Left ventricle myocardium inferior (tissue), 1 donor: ENCODE measurements at regions not wholly inside any gene's neighbourhood (a gene's known extent, or its start where the extent isn't known, plus 50 kb on each side); places are given as distances from the start of the nearest gene placed in this dataset.
"Not testable (repeated sequence)": the region's sequence is repeated elsewhere in the genome, so short reads cannot be mapped to it uniquely, and the experiment has no call there.

Experiments
- DNase-seq: peaks from one replicate; pipeline ENCODE4 v3.0.0-alpha.2; 2020
- H3K27ac ChIP-seq: fragments of 200-600 bp; replicated peaks from 2 replicates; pipeline ENCODE4 v1.8.0; 2021
- H3K27me3 ChIP-seq: fragments of 200-600 bp; 2 replicates; pipeline ENCODE4 v1.8.0; 2021; ENCODE audit warnings: low read depth
- H3K36me3 ChIP-seq: fragments of 200-600 bp; 2 replicates; pipeline ENCODE4 v1.8.0; 2021
- H3K4me1 ChIP-seq: fragments of 200-600 bp; 2 replicates; pipeline ENCODE4 v1.8.0; 2021
- H3K4me3 ChIP-seq: fragments of 200-600 bp; 2 replicates; pipeline ENCODE4 v1.8.0; 2021; ENCODE audit warnings: mild to moderate bottlenecking, moderate library complexity
- H3K9me3 ChIP-seq: fragments of 200-600 bp; replicated peaks from 2 replicates; pipeline ENCODE4 v1.8.0; 2021
- intact Hi-C: fragments of 100-400 bp; cut with micrococcal nuclease; formaldehyde crosslinking; loops from one replicate; pipeline ENCODE4 v1.11.0; 2022
- TF ChIP-seq, protein P1 (sequence below): fragments of 200-600 bp; IDR thresholded peaks from 2 replicates; pipeline ENCODE4 v1.8.0; 2021; ENCODE audit warnings: antibody characterized with exemption, mild to moderate bottlenecking, borderline replicate concordance
- donor health status: DM: no; HTN: yes; CAD: no; lungs with severe emphysema.

DNA sequence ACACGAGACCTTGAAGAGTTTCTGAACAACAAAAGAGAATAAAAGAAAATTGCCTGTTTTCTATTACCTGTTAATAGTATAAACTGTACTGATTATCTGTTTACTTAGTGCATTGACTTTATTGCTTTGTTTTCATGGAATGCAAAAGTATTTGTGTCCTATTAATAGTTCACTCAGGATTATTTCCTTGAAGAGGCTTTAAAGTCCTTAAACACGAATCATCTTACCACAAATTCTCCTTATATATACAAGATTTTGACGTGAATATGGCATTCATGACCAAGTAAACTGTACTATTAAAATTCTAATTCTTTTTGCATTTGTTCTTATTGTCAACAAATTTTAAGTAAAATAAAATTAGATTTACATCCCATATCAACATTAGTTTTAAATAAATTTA lies 513.0 kb downstream of the NTRK3 start:
- H3K27me3 ChIP-seq, result peaks cover 4% of the 10 kb centered on the region
- H3K4me3 ChIP-seq, result no peak overlapping the region
- H3K27ac ChIP-seq, result no peak overlapping the region
- intact Hi-C loops, result no loop called here
- TF ChIP-seq, protein P1, sequence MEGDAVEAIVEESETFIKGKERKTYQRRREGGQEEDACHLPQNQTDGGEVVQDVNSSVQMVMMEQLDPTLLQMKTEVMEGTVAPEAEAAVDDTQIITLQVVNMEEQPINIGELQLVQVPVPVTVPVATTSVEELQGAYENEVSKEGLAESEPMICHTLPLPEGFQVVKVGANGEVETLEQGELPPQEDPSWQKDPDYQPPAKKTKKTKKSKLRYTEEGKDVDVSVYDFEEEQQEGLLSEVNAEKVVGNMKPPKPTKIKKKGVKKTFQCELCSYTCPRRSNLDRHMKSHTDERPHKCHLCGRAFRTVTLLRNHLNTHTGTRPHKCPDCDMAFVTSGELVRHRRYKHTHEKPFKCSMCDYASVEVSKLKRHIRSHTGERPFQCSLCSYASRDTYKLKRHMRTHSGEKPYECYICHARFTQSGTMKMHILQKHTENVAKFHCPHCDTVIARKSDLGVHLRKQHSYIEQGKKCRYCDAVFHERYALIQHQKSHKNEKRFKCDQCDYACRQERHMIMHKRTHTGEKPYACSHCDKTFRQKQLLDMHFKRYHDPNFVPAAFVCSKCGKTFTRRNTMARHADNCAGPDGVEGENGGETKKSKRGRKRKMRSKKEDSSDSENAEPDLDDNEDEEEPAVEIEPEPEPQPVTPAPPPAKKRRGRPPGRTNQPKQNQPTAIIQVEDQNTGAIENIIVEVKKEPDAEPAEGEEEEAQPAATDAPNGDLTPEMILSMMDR, result no peak
- H3K9me3 ChIP-seq, result no peaks in the 10 kb centered on the region
- no peaks in the 10 kb centered on the region for H3K4me1 ChIP-seq
- DNase-seq, result no peak
- no peaks in the 10 kb centered on the region for H3K36me3 ChIP-seq

DNA sequence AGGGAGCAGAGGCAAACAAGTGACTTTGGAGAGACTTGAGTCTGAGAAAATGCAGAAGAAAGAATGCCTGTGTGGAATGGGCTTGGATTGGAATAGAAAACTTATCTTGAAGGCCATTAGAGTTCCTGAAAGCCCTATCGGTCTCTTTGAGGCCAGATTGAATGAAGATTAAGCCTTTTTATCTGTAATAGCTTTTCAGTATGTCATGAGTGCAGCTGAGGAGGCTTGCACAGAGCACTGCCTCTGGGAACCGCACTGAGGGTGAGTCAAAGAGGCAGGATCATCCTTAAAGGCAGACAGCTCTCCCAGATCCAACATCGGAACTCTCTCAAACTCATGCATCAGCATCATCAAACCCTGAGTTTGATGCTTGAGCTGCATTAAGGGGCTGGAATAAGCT lies 515.2 kb downstream of the NTRK3 start:
- intact Hi-C loops, result no loop called here
- Histone ChIP-seq H3K27ac (no peak overlapping the region), H3K4me1 (no peaks in the 10 kb centered on the region), H3K27me3 (peaks cover 4% of the 10 kb centered on the region), H3K36me3 (no peaks in the 10 kb centered on the region), H3K9me3 (no peaks in the 10 kb centered on the region), H3K4me3 (no peak overlapping the region)
- DNase-seq, result no peak
- TF ChIP-seq, protein P1, result no peak

DNA sequence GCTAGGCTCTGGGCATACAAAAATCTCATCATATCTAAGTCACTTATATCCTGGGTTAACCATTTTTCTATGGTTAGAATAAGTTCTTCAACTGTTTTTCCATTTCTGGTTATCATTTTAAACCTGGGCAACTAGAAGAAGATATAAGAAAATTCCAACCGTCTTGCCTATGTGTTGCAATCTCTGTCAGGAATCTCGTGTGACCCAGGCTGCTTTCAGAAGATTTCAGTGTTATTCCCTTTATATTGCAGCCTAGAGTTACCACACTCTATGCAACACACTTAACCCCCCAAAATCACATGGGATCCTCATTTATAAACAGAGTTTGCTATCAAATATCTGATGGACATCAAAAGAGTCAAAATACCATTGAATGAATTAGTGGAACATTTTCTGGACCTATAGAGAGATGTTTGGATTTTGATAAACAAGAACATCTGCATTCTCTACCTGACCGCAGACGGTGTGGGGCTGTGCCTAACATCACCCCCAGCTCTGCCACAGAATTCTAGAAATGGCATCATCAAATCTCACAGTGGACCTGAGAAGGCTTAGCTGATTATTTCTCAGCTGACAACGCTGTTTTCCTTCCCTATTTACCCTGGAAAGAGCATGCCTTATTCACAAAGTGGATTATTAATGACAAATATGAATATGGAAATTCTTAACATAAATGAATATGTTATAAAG lies 515.7 kb downstream of the NTRK3 start:
- no peaks in the 10 kb centered on the region for H3K36me3 ChIP-seq
- no peak overlapping the region for H3K27ac ChIP-seq
- no peaks in the 10 kb centered on the region for H3K4me1 ChIP-seq
- TF ChIP-seq, protein P1, result no peak
- H3K9me3 ChIP-seq, result no peaks in the 10 kb centered on the region
- H3K27me3 ChIP-seq, result peaks cover 4% of the 10 kb centered on the region
- H3K4me3 ChIP-seq, result no peak overlapping the region
- no peak for DNase-seq
- intact Hi-C loops, result no loop called here

DNA sequence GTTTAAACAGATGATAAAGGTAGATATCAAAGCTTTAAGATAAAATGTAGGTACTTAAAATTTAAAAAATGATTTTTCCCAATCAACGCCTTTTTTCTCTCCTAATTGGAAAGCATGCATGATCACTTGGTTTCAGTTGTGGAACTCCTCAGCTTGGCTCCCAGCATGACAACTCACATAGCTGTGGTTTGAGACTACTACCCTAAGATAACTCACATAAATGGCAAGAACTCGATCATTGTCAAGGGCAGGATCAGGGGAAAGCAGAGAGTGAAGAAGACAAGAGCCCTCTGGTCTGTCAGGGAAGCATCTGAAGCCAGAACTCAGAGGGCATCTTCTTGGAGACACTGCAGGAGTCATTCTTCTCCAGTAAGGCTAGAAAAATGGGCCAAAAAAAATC lies 516.7 kb downstream of the NTRK3 start:
- Histone ChIP-seq H3K36me3 (no peaks in the 10 kb centered on the region), H3K9me3 (no peaks in the 10 kb centered on the region), H3K4me3 (no peak overlapping the region), H3K4me1 (peaks cover 7% of the 10 kb centered on the region), H3K27me3 (peaks cover 4% of the 10 kb centered on the region), H3K27ac (no peak overlapping the region)
- no peak for DNase-seq
- intact Hi-C loops, result no loop called here
- TF ChIP-seq, protein P1, result no peak

DNA sequence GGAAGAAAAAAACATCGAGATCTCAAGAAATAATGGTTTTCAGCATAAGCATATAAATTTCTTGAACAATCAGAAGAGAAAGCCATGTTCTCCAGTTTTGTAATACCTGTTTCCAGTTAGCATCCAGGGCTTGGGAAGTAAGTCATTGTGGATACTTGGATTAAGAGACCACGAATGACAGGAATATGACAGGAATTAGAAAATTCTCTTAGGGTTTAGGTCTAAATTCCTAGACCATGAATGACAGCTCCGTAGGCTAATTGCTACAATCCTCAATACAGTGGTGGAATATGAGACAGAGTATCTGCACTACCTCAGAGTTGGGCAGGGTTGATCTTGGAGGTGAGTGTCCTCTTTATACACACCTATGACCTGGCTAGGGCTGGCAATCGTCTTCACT lies 517.5 kb downstream of the NTRK3 start:
- no peaks in the 10 kb centered on the region for H3K36me3 ChIP-seq
- no peaks in the 10 kb centered on the region for H3K9me3 ChIP-seq
- intact Hi-C loops, result no loop called here
- TF ChIP-seq, protein P1, result no peak
- H3K4me1 ChIP-seq, result peaks cover 7% of the 10 kb centered on the region
- peaks cover 4% of the 10 kb centered on the region for H3K27me3 ChIP-seq
- no peak for DNase-seq
- no peak overlapping the region for H3K4me3 ChIP-seq
- H3K27ac ChIP-seq, result no peak overlapping the region

DNA sequence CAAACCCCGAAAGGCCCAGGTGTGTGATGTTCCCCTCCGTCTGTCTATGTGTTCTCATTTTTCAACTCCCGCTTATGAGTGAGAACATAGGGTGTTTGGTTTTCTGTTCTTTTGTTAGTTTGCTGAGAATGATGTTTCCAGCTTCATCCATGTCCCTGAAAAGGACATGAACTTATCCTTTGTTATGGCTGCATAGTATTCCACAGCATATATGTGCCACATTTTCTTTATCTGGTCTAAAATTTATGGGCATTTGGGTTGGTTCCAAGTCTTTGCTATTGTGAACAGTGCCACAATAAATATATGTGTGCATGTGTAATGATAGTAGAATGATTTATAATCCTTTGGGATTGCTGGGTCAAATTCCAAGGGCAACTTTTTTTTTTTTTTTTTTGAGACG lies 519.1 kb downstream of the NTRK3 start:
- H3K27ac ChIP-seq, H3K9me3 ChIP-seq, DNase-seq, H3K4me1 ChIP-seq, intact Hi-C loops, H3K27me3 ChIP-seq, H3K4me3 ChIP-seq, H3K36me3 ChIP-seq: not testable (repeated sequence)
